ENCODE measurements at regions not wholly inside any gene's neighbourhood (a gene's known extent, or its start where the extent isn't known, plus 50 kb on each side); places are given as distances from the start of the nearest gene placed in this dataset.

- 88 to 92% methylated on average over 6 of the region's 6 CpGs for WGBS, 2 donors
- TF ChIP-seq, protein P1, sequence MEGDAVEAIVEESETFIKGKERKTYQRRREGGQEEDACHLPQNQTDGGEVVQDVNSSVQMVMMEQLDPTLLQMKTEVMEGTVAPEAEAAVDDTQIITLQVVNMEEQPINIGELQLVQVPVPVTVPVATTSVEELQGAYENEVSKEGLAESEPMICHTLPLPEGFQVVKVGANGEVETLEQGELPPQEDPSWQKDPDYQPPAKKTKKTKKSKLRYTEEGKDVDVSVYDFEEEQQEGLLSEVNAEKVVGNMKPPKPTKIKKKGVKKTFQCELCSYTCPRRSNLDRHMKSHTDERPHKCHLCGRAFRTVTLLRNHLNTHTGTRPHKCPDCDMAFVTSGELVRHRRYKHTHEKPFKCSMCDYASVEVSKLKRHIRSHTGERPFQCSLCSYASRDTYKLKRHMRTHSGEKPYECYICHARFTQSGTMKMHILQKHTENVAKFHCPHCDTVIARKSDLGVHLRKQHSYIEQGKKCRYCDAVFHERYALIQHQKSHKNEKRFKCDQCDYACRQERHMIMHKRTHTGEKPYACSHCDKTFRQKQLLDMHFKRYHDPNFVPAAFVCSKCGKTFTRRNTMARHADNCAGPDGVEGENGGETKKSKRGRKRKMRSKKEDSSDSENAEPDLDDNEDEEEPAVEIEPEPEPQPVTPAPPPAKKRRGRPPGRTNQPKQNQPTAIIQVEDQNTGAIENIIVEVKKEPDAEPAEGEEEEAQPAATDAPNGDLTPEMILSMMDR (IDR thresholded peaks at IDR 0.05): no peak
- TF ChIP-seq POLR2A (IDR thresholded peaks at IDR 0.05): no peak
- no peak overlapping the region for H3K4me3 ChIP-seq (ENCODE audit: low read depth, poor library complexity, severe bottlenecking)
- DNase-seq (ENCODE audit: low spot score in 2 of 2): no peak
- intact Hi-C loops (cut with DNase I; ENCODE audit: low total_unique reads): no loop called here
Measured at GRCh38 chr2:5459041-5459440, 233.1 kb upstream of the SOX11 start.

DNA sequence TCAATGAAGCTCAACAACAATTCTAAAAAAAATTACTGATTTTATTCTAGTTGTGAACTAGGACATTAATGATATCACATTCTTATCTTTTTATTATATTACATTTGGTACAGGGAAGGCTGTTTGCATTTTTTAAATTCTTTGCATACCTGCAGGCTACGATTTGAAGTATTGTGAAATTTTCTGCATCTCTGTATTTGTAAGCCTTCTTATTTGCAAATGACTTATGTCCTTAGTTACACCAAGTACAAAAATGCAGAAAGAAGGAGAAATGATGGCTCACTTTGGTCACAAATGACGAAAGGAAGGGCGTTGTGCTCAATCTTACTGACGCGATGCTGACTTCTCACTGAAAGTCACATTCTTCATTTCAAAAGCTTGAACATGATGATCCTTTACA lies 227.5 kb upstream of the SOX11 start:
- 61 to 65% methylated on average over 5 of the region's 5 CpGs for WGBS, 2 donors
- intact Hi-C loops (cut with DNase I; ENCODE audit: low total_unique reads): no loop called here

DNA sequence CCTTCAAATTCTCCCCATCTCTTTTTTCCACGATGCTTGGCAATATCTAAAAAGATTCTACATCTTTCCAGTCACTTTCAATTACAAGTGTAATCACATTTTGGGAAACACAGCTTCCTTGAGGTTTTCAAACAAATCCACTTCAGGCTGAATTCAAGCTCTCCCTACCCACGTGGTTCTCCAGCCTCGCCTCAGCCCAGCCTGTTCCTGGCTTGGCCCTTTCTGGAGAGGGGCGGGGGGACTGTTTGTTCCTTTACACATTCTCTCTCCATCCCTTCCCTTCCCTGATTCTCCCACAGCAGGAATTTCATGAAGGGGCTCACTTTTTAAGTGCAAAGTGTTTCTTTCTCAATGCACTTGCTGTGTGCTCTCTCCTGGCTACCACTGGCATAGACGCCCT lies 226.3 kb upstream of the SOX11 start:
- no peak overlapping the region for H3K4me3 ChIP-seq (ENCODE audit: low read depth, poor library complexity, severe bottlenecking)
- TF ChIP-seq POLR2A (IDR thresholded peaks at IDR 0.05): no peak
- TF ChIP-seq, protein P1 (IDR thresholded peaks at IDR 0.05): no peak
- no peak for DNase-seq (ENCODE audit: low spot score in 2 of 2)
- intact Hi-C loops (cut with DNase I; ENCODE audit: low total_unique reads): no loop called here
- 61 to 67% methylated on average over 5 of the region's 5 CpGs for WGBS, 2 donors

More for the DNA sequence above, 227.5 kb upstream of the SOX11 start:
- TF ChIP-seq POLR2A (IDR thresholded peaks at IDR 0.05): no peak
- TF ChIP-seq, protein P1 (IDR thresholded peaks at IDR 0.05): no peak
- H3K4me3 ChIP-seq (ENCODE audit: low read depth, poor library complexity, severe bottlenecking): no peak overlapping the region
- no peak for DNase-seq (ENCODE audit: low spot score in 2 of 2)

- H3K4me3 ChIP-seq (ENCODE audit: low read depth, poor library complexity, severe bottlenecking): no peak overlapping the region
- no peak for DNase-seq (ENCODE audit: low spot score in 2 of 2)
- TF ChIP-seq POLR2A (IDR thresholded peaks at IDR 0.05): no peak
- TF ChIP-seq, protein P1 (IDR thresholded peaks at IDR 0.05): no peak
- intact Hi-C loops (cut with DNase I; ENCODE audit: low total_unique reads): no loop called here
- WGBS, 2 donors: 83 to 91% methylated on average over 15 of the region's 15 CpGs
Measured at GRCh38 chr2:5467178-5467905, 224.8 kb upstream of the SOX11 start.

DNA sequence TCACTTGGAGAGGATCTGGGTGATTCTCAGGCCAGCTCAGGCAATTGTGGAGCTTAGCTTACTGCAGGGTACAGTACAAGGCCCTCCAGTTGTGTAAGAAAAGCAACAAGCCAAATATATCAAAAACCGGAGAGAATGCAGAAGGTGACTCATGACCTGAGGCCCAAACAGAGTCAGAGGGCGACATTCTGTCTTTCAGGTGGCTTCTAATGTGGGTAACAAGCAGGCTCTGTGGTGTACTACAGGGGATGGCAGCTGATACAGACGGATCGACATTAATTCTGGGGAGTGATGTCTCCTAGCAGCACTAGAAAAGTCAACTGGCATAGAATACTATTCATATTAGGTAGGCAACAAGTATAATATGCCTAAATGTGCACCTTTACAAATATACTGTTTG lies 219.5 kb upstream of the SOX11 start:
- 84 to 90% methylated on average over 4 of the region's 4 CpGs for WGBS, 2 donors
- TF ChIP-seq, protein P1 (IDR thresholded peaks at IDR 0.05): no peak
- no peak for TF ChIP-seq POLR2A (IDR thresholded peaks at IDR 0.05)
- no peak overlapping the region for H3K4me3 ChIP-seq (ENCODE audit: low read depth, poor library complexity, severe bottlenecking)
- DNase-seq (ENCODE audit: low spot score in 2 of 2): no peak
- intact Hi-C loops (cut with DNase I; ENCODE audit: low total_unique reads): no loop called here

DNA sequence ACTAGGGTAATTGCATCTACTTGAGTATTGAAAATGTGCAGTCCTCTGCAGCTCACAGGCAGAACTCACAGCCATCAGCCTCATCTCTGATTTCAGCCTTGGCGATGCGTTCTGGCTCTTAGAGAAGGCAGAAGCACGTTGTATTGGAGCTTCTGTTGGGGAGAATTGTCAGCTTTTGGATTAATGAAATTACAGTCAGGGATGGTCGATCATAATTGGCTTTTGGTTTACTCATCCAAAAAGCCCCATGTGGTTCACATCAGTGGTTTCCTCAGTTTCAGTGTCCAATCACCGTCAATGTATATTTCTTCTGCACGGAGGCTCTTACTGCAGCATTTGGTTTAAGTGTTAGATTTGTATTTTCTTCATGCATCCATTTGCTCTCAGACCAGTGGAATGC lies 218.5 kb upstream of the SOX11 start:
- TF ChIP-seq, protein P1 (IDR thresholded peaks at IDR 0.05): no peak
- no peak for TF ChIP-seq POLR2A (IDR thresholded peaks at IDR 0.05)
- H3K4me3 ChIP-seq (ENCODE audit: low read depth, poor library complexity, severe bottlenecking): no peak overlapping the region
- no peak for DNase-seq (ENCODE audit: low spot score in 2 of 2)
- WGBS, 2 donors: 55 to 61% methylated on average over 6 of the region's 6 CpGs
- intact Hi-C loops (cut with DNase I; ENCODE audit: low total_unique reads): no loop called here

Measured in lower leg skin (tissue), 4 donors.